ENCODE measurements at regions not wholly inside any gene's neighbourhood (a gene's known extent, or its start where the extent isn't known, plus 50 kb on each side); places are given as distances from the start of the nearest gene placed in this dataset.

GRCh38 chr14:47978871-47979270 is 303.5 kb upstream of the MDGA2 start:
- no peak for DNase-seq (ENCODE audit: low spot score)
- Histone ChIP-seq H3K9me3 (ENCODE audit: control insufficient read depth in 4 of 4, low read length in 3 of 4) (no peaks in the 10 kb centered on the region), H3K9ac (ENCODE audit: low read depth in 1 of 2, low read length in 2 of 2) (no peak overlapping the region), H3K36me3 (ENCODE audit: control insufficient read depth in 4 of 4, insufficient read depth in 3 of 4, low read depth in 1 of 4, low read length in 3 of 4) (no peaks in the 10 kb centered on the region), H3K4me3 (ENCODE audit: low read depth in 1 of 3, low read length in 3 of 3) (no peak overlapping the region), H3K27me3 (ENCODE audit: control insufficient read depth in 4 of 4, insufficient read depth in 4 of 4, low read length in 3 of 4) (no peaks in the 10 kb centered on the region), H3K27ac (ENCODE audit: low read depth in 1 of 2, low read length in 2 of 2) (no peak overlapping the region), H3K4me1 (ENCODE audit: control insufficient read depth in 4 of 4, insufficient read depth in 4 of 4, low read length in 3 of 4) (no peaks in the 10 kb centered on the region)
- TF ChIP-seq MAX (IDR thresholded peaks at IDR 0.05) (no peak), HNF4G (IDR thresholded peaks at IDR 0.05) (no peak), NR2F2 (IDR thresholded peaks at IDR 0.05) (no peak), JUND (IDR thresholded peaks at IDR 0.05) (no peak), YY1 (IDR thresholded peaks at IDR 0.05) (no peak), RAD21 (IDR thresholded peaks at IDR 0.05) (no peak), FOXA1 (IDR thresholded peaks at IDR 0.05) (no peak), HNF4A (conservative IDR thresholded peaks at IDR 0.05) (no peak)
- TF ChIP-seq, protein P1, sequence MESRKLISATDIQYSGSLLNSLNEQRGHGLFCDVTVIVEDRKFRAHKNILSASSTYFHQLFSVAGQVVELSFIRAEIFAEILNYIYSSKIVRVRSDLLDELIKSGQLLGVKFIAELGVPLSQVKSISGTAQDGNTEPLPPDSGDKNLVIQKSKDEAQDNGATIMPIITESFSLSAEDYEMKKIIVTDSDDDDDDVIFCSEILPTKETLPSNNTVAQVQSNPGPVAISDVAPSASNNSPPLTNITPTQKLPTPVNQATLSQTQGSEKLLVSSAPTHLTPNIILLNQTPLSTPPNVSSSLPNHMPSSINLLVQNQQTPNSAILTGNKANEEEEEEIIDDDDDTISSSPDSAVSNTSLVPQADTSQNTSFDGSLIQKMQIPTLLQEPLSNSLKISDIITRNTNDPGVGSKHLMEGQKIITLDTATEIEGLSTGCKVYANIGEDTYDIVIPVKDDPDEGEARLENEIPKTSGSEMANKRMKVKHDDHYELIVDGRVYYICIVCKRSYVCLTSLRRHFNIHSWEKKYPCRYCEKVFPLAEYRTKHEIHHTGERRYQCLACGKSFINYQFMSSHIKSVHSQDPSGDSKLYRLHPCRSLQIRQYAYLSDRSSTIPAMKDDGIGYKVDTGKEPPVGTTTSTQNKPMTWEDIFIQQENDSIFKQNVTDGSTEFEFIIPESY (IDR thresholded peaks at IDR 0.05), result no peak

DNA sequence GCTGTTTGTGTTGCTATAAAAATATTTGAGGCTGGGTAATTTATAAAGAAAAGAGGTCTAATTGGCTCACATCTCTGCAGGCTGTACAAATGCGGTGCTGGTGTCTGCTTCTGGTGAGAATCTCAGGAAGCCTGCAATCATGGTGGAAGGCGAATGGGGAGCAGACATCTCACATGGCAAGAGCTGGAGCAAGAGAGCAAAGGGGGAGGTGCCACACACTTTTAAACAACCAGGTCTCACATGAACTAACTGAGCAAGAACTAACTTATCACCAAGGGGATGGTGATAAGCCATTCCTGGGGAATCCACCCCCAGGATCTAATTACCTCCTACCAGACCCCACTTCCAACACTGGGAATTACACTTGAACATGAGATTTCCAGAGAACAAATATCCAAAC is 300.7 kb upstream of the MDGA2 start:
- Histone ChIP-seq H3K4me1 (ENCODE audit: control insufficient read depth in 4 of 4, insufficient read depth in 4 of 4, low read length in 3 of 4) (no peaks in the 10 kb centered on the region), H3K9ac (ENCODE audit: low read depth in 1 of 2, low read length in 2 of 2) (no peak overlapping the region), H3K4me3 (ENCODE audit: low read depth in 1 of 3, low read length in 3 of 3) (no peak overlapping the region), H3K9me3 (ENCODE audit: control insufficient read depth in 4 of 4, low read length in 3 of 4) (peaks cover 0 to 2% (median 0%) of the 10 kb centered on the region in 4 donors), H3K27me3 (ENCODE audit: control insufficient read depth in 4 of 4, insufficient read depth in 4 of 4, low read length in 3 of 4) (no peaks in the 10 kb centered on the region), H3K36me3 (ENCODE audit: control insufficient read depth in 4 of 4, insufficient read depth in 3 of 4, low read depth in 1 of 4, low read length in 3 of 4) (no peaks in the 10 kb centered on the region), H3K27ac (ENCODE audit: low read depth in 1 of 2, low read length in 2 of 2) (no peak overlapping the region)
- no peak for DNase-seq (ENCODE audit: low spot score)
- TF ChIP-seq FOXA2 (IDR thresholded peaks at IDR 0.05) (no peak), MAX (IDR thresholded peaks at IDR 0.05) (no peak), HNF4G (IDR thresholded peaks at IDR 0.05) (no peak), YY1 (IDR thresholded peaks at IDR 0.05) (no peak), EGR1 (IDR thresholded peaks at IDR 0.05; ENCODE audit: low read depth in 2 of 2) (no peak), SP1 (IDR thresholded peaks at IDR 0.05) (no peak), GABPA (IDR thresholded peaks at IDR 0.05 in 1 of 2, conservative IDR thresholded peaks at IDR 0.05 in 1 of 2) (no peak), NR2F2 (IDR thresholded peaks at IDR 0.05) (no peak), RXRA (IDR thresholded peaks at IDR 0.05) (no peak), JUND (IDR thresholded peaks at IDR 0.05) (no peak), FOXA1 (IDR thresholded peaks at IDR 0.05) (no peak)
- TF ChIP-seq, protein P2, sequence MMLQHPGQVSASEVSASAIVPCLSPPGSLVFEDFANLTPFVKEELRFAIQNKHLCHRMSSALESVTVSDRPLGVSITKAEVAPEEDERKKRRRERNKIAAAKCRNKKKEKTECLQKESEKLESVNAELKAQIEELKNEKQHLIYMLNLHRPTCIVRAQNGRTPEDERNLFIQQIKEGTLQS (IDR thresholded peaks at IDR 0.05), result no peak
- TF ChIP-seq, protein P1 (IDR thresholded peaks at IDR 0.05), result no peak
- 72% methylated on average over 2 of the region's 2 CpGs for WGBS
